ENCODE measurements at regions not wholly inside any gene's neighbourhood (a gene's known extent, or its start where the extent isn't known, plus 50 kb on each side); places are given as distances from the start of the nearest gene placed in this dataset.

- TF ChIP-seq, protein P1, sequence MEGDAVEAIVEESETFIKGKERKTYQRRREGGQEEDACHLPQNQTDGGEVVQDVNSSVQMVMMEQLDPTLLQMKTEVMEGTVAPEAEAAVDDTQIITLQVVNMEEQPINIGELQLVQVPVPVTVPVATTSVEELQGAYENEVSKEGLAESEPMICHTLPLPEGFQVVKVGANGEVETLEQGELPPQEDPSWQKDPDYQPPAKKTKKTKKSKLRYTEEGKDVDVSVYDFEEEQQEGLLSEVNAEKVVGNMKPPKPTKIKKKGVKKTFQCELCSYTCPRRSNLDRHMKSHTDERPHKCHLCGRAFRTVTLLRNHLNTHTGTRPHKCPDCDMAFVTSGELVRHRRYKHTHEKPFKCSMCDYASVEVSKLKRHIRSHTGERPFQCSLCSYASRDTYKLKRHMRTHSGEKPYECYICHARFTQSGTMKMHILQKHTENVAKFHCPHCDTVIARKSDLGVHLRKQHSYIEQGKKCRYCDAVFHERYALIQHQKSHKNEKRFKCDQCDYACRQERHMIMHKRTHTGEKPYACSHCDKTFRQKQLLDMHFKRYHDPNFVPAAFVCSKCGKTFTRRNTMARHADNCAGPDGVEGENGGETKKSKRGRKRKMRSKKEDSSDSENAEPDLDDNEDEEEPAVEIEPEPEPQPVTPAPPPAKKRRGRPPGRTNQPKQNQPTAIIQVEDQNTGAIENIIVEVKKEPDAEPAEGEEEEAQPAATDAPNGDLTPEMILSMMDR (IDR thresholded peaks at IDR 0.05), result no peak
- no peak for TF ChIP-seq POLR2A (IDR thresholded peaks at IDR 0.05)
Measured at GRCh38 chr3:6679510-6679909, 181.4 kb upstream of the GRM7 start.
